Lower lobe of right lung (tissue), 2 donors: ENCODE measurements at regions not wholly inside any gene's neighbourhood (a gene's known extent, or its start where the extent isn't known, plus 50 kb on each side); places are given as distances from the start of the nearest gene placed in this dataset.

Source experiments
- ATAC-seq, 2 donors: fragments of 200-7000 bp; cut with Tn5 transposase; one replicate each; pipeline ENCODE4 v1.9.1; 2020 to 2022; ENCODE audit warnings: mild to moderate bottlenecking in 2 of 2, moderate library complexity in 2 of 2
- DNase-seq: peaks from one replicate; pipeline ENCODE4 v3.0.0-alpha.2; 2020
- H3K27ac ChIP-seq: fragments of 200-600 bp; one replicate; pipeline ENCODE4 v1.8.0; 2022
- H3K27me3 ChIP-seq: fragments of 200-600 bp; one replicate; pipeline ENCODE4 v1.8.0; 2022; ENCODE audit warnings: low read depth
- H3K36me3 ChIP-seq: fragments of 200-600 bp; one replicate; pipeline ENCODE4 v1.8.0; 2022; ENCODE audit warnings: mild to moderate bottlenecking
- H3K4me1 ChIP-seq: fragments of 200-600 bp; one replicate; pipeline ENCODE4 v1.8.0; 2022
- H3K4me3 ChIP-seq: fragments of 200-600 bp; one replicate; pipeline ENCODE4 v1.8.0; 2022; ENCODE audit warnings: mild to moderate bottlenecking
- H3K9me3 ChIP-seq: fragments of 200-600 bp; one replicate; pipeline ENCODE4 v1.8.0; 2022
- CTCF ChIP-seq: fragments of 200-600 bp; IDR thresholded peaks from one replicate; pipeline ENCODE4 v1.8.0; 2022; ENCODE audit warnings: antibody characterized with exemption, mild to moderate bottlenecking
- intact Hi-C: fragments of 100-400 bp; cut with DNase I; formaldehyde crosslinking; loops from one replicate; pipeline ENCODE4 v1.11.0; 2022
- donor health status: DM: no; HTN: yes; CAD: no; lungs with severe emphysema.

- TF ChIP-seq CTCF, result no peak
- Histone ChIP-seq H3K27ac (no peak overlapping the region), H3K4me1 (no peaks in the 10 kb centered on the region), H3K4me3 (no peak overlapping the region), H3K9me3 (no peaks in the 10 kb centered on the region), H3K27me3 (no peaks in the 10 kb centered on the region), H3K36me3 (no peaks in the 10 kb centered on the region)
- DNase-seq (no peak), ATAC-seq (no peak)
- intact Hi-C loops, result no loop called here
Observed at GRCh38 chr18:10182009-10182624, 268.3 kb downstream of the VAPA start.

GRCh38 chr18:10184776-10185175 is 269.7 kb upstream of the APCDD1 start:
- TF ChIP-seq CTCF, result no peak
- intact Hi-C loops, result no loop called here

GRCh38 chr18:10188971-10189810 is 265.2 kb upstream of the APCDD1 start:
- DNase-seq (no peak), ATAC-seq (no peak)
- Histone ChIP-seq H3K36me3 (no peaks in the 10 kb centered on the region), H3K9me3 (no peaks in the 10 kb centered on the region), H3K4me1 (no peaks in the 10 kb centered on the region), H3K27ac (no peak overlapping the region), H3K4me3 (no peak overlapping the region), H3K27me3 (no peaks in the 10 kb centered on the region)
- intact Hi-C loops, result no loop called here
- TF ChIP-seq CTCF, result no peak

More at GRCh38 chr18:10184776-10185175, 269.7 kb upstream of the APCDD1 start:
- Histone ChIP-seq H3K27me3 (no peaks in the 10 kb centered on the region), H3K27ac (no peak overlapping the region), H3K4me3 (no peak overlapping the region), H3K4me1 (no peaks in the 10 kb centered on the region), H3K9me3 (no peaks in the 10 kb centered on the region), H3K36me3 (no peaks in the 10 kb centered on the region)
- no peak for ATAC-seq
- no peak for DNase-seq

GRCh38 chr18:10190564-10190963 is 263.9 kb upstream of the APCDD1 start:
- Histone ChIP-seq H3K27ac (no peak overlapping the region), H3K27me3 (no peaks in the 10 kb centered on the region), H3K4me3 (no peak overlapping the region), H3K4me1 (no peaks in the 10 kb centered on the region), H3K36me3 (no peaks in the 10 kb centered on the region), H3K9me3 (no peaks in the 10 kb centered on the region)
- DNase-seq (no peak), ATAC-seq (no peak)
- intact Hi-C loops, result no loop called here
- TF ChIP-seq CTCF, result no peak

GRCh38 chr18:10193444-10193843 is 261.0 kb upstream of the APCDD1 start:
- no peak overlapping the region for H3K4me3 ChIP-seq
- H3K4me1 ChIP-seq, result peaks cover 8% of the 10 kb centered on the region
- H3K27me3 ChIP-seq, result no peaks in the 10 kb centered on the region
- no peaks in the 10 kb centered on the region for H3K9me3 ChIP-seq
- no peak for TF ChIP-seq CTCF
- ATAC-seq (no peak), DNase-seq (no peak)
- no peak overlapping the region for H3K27ac ChIP-seq
- intact Hi-C loops, result no loop called here
- H3K36me3 ChIP-seq, result no peaks in the 10 kb centered on the region
